Parathyroid adenoma (tissue), 2 donors: ENCODE measurements at regions not wholly inside any gene's neighbourhood (a gene's known extent, or its start where the extent isn't known, plus 50 kb on each side); places are given as distances from the start of the nearest gene placed in this dataset.
A peak's percentile ranks its signal among the peaks of the same experiment; 100 is the strongest.

Experiments
- H2AFZ ChIP-seq: fragments of 300-600 bp; sonication (generic); one replicate; pipeline ENCODE4 v1.7.0; 2017; ENCODE audit warnings: antibody characterized with exemption, mild to moderate bottlenecking
- H3K27ac ChIP-seq: fragments of 300-600 bp; sonication (generic); one replicate; pipeline ENCODE4 v1.7.0; 2017
- H3K27me3 ChIP-seq: fragments of 300-600 bp; sonication (generic); one replicate; pipeline ENCODE4 v1.7.0; 2017; ENCODE audit warnings: low read length; ENCODE audit not compliant: control insufficient read depth, insufficient read depth
- H3K36me3 ChIP-seq: fragments of 300-600 bp; sonication (generic); one replicate; pipeline ENCODE4 v1.7.0; 2017; ENCODE audit warnings: low read length; ENCODE audit not compliant: control insufficient read depth, insufficient read depth
- H3K4me1 ChIP-seq: fragments of 300-600 bp; sonication (generic); one replicate; pipeline ENCODE4 v1.7.0; 2017; ENCODE audit warnings: control low read depth
- H3K4me2 ChIP-seq: fragments of 300-600 bp; sonication (generic); one replicate; pipeline ENCODE4 v1.7.0; 2017; ENCODE audit warnings: low read length
- H3K4me3 ChIP-seq: fragments of 300-600 bp; sonication (generic); one replicate; pipeline ENCODE4 v1.7.0; 2017; ENCODE audit warnings: low read depth, low read length
- H3K79me2 ChIP-seq: fragments of 300-600 bp; sonication (generic); one replicate; pipeline ENCODE4 v1.7.0; 2017; ENCODE audit warnings: control low read depth
- H3K9ac ChIP-seq: fragments of 300-600 bp; sonication (generic); one replicate; pipeline ENCODE4 v1.7.0; 2017; ENCODE audit warnings: mild to moderate bottlenecking
- H3K9me3 ChIP-seq: fragments of 300-600 bp; sonication (generic); one replicate; pipeline ENCODE4 v1.7.0; 2017; ENCODE audit warnings: low read length; ENCODE audit not compliant: control insufficient read depth
- CTCF ChIP-seq: fragments of 300-600 bp; sonication (generic); IDR thresholded peaks from one replicate; pipeline ENCODE4 v1.7.0; 2017; ENCODE audit warnings: antibody characterized with exemption, mild to moderate bottlenecking
- donor health status: primary hyperparathyroidism.

- H3K36me3 ChIP-seq, result no peaks in the 10 kb centered on the region
- H3K9ac ChIP-seq, result no peak overlapping the region
- H3K27ac ChIP-seq, result no peak overlapping the region
- H3K27me3 ChIP-seq, result no peaks in the 10 kb centered on the region
- H3K9me3 ChIP-seq, result no peaks in the 10 kb centered on the region
- no peak overlapping the region for H3K4me2 ChIP-seq
- H3K4me1 ChIP-seq, result no peaks in the 10 kb centered on the region
- no peak overlapping the region for H3K4me3 ChIP-seq
- no peak for TF ChIP-seq CTCF
- H2AFZ ChIP-seq, result no peak overlapping the region
- no peaks in the 10 kb centered on the region for H3K79me2 ChIP-seq
Observed at GRCh38 chr13:109355166-109355565, 431.2 kb downstream of the IRS2 start.

- Histone ChIP-seq H3K27ac (no peak overlapping the region), H3K9ac (no peak overlapping the region), H3K27me3 (no peaks in the 10 kb centered on the region), H2AFZ (no peak overlapping the region), H3K4me3 (no peak overlapping the region), H3K36me3 (no peaks in the 10 kb centered on the region), H3K4me2 (no peak overlapping the region), H3K4me1 (no peaks in the 10 kb centered on the region), H3K79me2 (no peaks in the 10 kb centered on the region), H3K9me3 (no peaks in the 10 kb centered on the region)
- TF ChIP-seq CTCF, result no peak
Observed at GRCh38 chr13:109351236-109351635, 435.1 kb downstream of the IRS2 start.

DNA sequence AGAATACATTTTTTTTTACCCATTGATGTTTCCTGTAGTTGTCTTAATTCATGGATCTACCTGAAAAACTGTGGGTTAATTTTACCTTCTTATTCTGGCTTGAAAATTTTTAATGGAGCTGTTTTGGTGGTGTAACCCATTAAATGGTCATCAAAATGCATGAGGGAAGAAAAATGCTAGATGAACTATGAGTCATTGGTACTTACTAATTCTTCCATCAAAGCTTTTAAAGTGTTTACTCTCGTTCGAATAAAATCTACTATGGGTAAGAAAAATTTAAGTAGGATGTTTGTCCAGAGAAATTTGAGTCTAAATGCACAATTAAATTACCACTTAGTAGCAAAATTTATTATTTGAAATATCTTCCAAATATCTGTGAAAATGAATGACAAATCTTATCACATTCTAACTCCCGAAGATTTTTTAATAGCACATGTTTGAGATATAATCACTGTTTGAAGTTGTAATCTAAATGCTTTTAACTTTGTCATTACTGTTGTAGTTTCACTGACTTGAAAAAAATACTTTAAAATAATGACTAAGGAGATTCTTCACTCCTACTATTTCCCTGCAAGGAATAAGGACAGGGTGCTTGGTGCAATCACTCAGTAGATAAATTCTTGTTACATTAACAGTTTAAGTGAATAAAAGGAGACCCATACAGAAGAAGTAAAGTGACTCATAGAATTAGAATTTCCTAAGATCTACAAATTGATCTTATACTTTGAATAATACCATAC lies 437.7 kb downstream of the IRS2 start:
- H3K9me3 ChIP-seq, result no peaks in the 10 kb centered on the region
- H3K27ac ChIP-seq, result no peak overlapping the region
- H2AFZ ChIP-seq, result no peak overlapping the region
- H3K4me2 ChIP-seq, result no peak overlapping the region
- H3K79me2 ChIP-seq, result no peaks in the 10 kb centered on the region
- no peak for TF ChIP-seq CTCF
- H3K36me3 ChIP-seq, result no peaks in the 10 kb centered on the region
- no peak overlapping the region for H3K9ac ChIP-seq
- no peaks in the 10 kb centered on the region for H3K4me1 ChIP-seq
- H3K4me3 ChIP-seq, result no peak overlapping the region
- H3K27me3 ChIP-seq, result no peaks in the 10 kb centered on the region

DNA sequence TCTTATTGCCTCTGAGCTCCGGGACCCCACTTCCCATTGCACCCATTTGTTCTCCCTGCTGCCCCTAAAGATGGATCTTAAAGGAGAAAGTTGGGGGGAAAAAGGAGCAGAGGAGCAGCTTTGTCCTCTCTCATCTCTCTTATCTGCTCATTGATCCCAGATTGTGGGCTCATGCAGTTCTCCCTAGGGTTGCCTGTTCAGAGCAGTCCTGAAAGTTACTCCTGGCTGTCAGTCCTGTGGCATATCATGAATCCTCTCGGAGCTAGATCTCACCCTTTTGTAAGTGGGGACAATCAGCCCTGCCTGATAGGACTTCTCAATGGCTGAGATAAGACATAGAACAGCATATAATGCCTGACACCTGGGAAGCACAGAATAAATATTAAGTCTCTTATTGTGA lies 440.3 kb downstream of the IRS2 start:
- no peak overlapping the region for H3K4me2 ChIP-seq
- H3K4me3 ChIP-seq, result no peak overlapping the region
- H2AFZ ChIP-seq, result no peak overlapping the region
- no peaks in the 10 kb centered on the region for H3K9me3 ChIP-seq
- no peak overlapping the region for H3K27ac ChIP-seq
- TF ChIP-seq CTCF, result no peak
- no peak overlapping the region for H3K9ac ChIP-seq
- H3K27me3 ChIP-seq, result no peaks in the 10 kb centered on the region
- H3K36me3 ChIP-seq, result no peaks in the 10 kb centered on the region
- H3K79me2 ChIP-seq, result no peaks in the 10 kb centered on the region
- H3K4me1 ChIP-seq, result no peaks in the 10 kb centered on the region

- Histone ChIP-seq H2AFZ (no peak overlapping the region), H3K27ac (no peak overlapping the region), H3K27me3 (no peaks in the 10 kb centered on the region), H3K9ac (no peak overlapping the region), H3K36me3 (no peaks in the 10 kb centered on the region), H3K79me2 (no peaks in the 10 kb centered on the region), H3K4me2 (peak overlapping the region; percentile 55), H3K4me1 (no peaks in the 10 kb centered on the region), H3K9me3 (no peaks in the 10 kb centered on the region), H3K4me3 (no peak overlapping the region)
- TF ChIP-seq CTCF, result no peak
Observed at GRCh38 chr13:109345433-109345941, 440.9 kb downstream of the IRS2 start.
